H1 (cell line): ENCODE measurements at regions not wholly inside any gene's neighbourhood (a gene's known extent, or its start where the extent isn't known, plus 50 kb on each side); places are given as distances from the start of the nearest gene placed in this dataset.

Experiments used
- CTCF ChIA-PET: fragments of 300-600 bp; sonication (Branson Sonifier 250); formaldehyde crosslinking; loops from one replicate; lab custom pipeline; 2021; ENCODE audit not compliant: partially characterized antibody; lab: Charles Lee
- POLR2A ChIA-PET: fragments of 300-600 bp; sonication (Branson Sonifier 250); formaldehyde crosslinking; loops from one replicate; lab custom pipeline; 2021; ENCODE audit warnings: inconsistent platforms; ENCODE audit not compliant: partially characterized antibody; lab: Charles Lee
- DNase-seq, 2 experiments: peaks; one replicate each; pipeline versions ENCODE4 v3.0.0 to v3.0.0-alpha.2; 2010 to 2022; ENCODE audit warnings: low spot score in 2 of 2, low read depth in 1 of 2, mixed read lengths in 1 of 2
- FAIRE-seq: peaks from 2 replicates; lab custom pipeline; 2011; peaks lifted over from hg19 to GRCh38; lab: Jason Lieb, UNC
- H2AFZ ChIP-seq: 2 replicates; pipeline ENCODE4 v1.8.1; 2012; ENCODE audit warnings: low read length, inconsistent platforms
- H2AK5ac ChIP-seq: 2 replicates; pipeline ENCODE4 v1.6.1; 2013; ENCODE audit warnings: low read depth, low read length
- H2BK120ac ChIP-seq: replicated peaks from 2 replicates; pipeline ENCODE3; 2013; ENCODE audit warnings: low read depth, low read length, inconsistent platforms
- H2BK12ac ChIP-seq: 2 replicates; pipeline ENCODE4 v1.6.1; 2013; ENCODE audit warnings: low read depth, low read length
- H2BK15ac ChIP-seq: 2 replicates; pipeline ENCODE4 v1.6.1; 2013; ENCODE audit warnings: low read length
- H2BK20ac ChIP-seq: 2 replicates; pipeline ENCODE4 v1.6.1; 2013; ENCODE audit warnings: low read length
- H2BK5ac ChIP-seq: 2 replicates; pipeline ENCODE4 v1.6.1; 2013; ENCODE audit warnings: low read depth, low read length
- H3K14ac ChIP-seq: 2 replicates; pipeline ENCODE4 v1.6.1; 2013; ENCODE audit warnings: inconsistent platforms; ENCODE audit not compliant: insufficient read length
- H3K18ac ChIP-seq: 2 replicates; pipeline ENCODE4 v1.6.1; 2013; ENCODE audit warnings: low read length; ENCODE audit errors: extremely low read depth
- H3K23ac ChIP-seq: 2 replicates; pipeline ENCODE4 v1.6.1; 2013; ENCODE audit warnings: inconsistent platforms; ENCODE audit not compliant: insufficient read length
- H3K23me2 ChIP-seq: 2 replicates; pipeline ENCODE4 v1.6.1; 2013; ENCODE audit warnings: low read depth, low read length
- H3K27ac ChIP-seq: 2 replicates; pipeline ENCODE4 v1.6.1; 2011; ENCODE audit warnings: low read depth, low read length, inconsistent platforms
- H3K27me3 ChIP-seq, 4 experiments: replicated peaks in 1 of 4; 1 replicate in 1 of 4; 2 replicates in 3 of 4; pipeline versions ENCODE4 v1.6.1 to v1.8.1; 2011 to 2013; ENCODE audit warnings: low read length in 3 of 4, mild to moderate bottlenecking in 3 of 4, inconsistent platforms in 2 of 4, mixed read lengths in 2 of 4, moderate library complexity in 1 of 4; ENCODE audit not compliant: control insufficient read depth in 3 of 4, insufficient read depth in 3 of 4; ENCODE audit errors: extremely low read depth in 1 of 4
- H3K36me3 ChIP-seq, 4 experiments: 2 replicates each; pipeline versions ENCODE4 v1.6.1 to v1.8.1; 2011 to 2013; ENCODE audit warnings: mild to moderate bottlenecking in 4 of 4, low read length in 3 of 4, moderate library complexity in 2 of 4, control low read depth in 1 of 4, inconsistent platforms in 1 of 4; ENCODE audit not compliant: insufficient read depth in 4 of 4, control insufficient read depth in 2 of 4
- H3K4ac ChIP-seq: replicated peaks from 2 replicates; pipeline ENCODE3; 2013; ENCODE audit warnings: low read length, low read depth, mixed read lengths, inconsistent platforms; ENCODE audit not compliant: insufficient read length
- H3K4me1 ChIP-seq, 4 experiments: replicated peaks in 1 of 4; 1 replicate in 1 of 4; 2 replicates in 3 of 4; pipeline versions ENCODE4 v1.6.1 to v1.8.1; 2011 to 2013; ENCODE audit warnings: low read length in 3 of 4, inconsistent platforms in 2 of 4, mixed read lengths in 1 of 4; ENCODE audit not compliant: insufficient read depth in 4 of 4, control insufficient read depth in 3 of 4
- H3K4me2 ChIP-seq, 2 experiments: 2 replicates each; pipeline versions ENCODE4 v1.6.1 to v1.8.1; 2011 to 2013; ENCODE audit warnings: low read depth in 2 of 2, low read length in 2 of 2, control low read depth in 1 of 2, inconsistent platforms in 1 of 2, mild to moderate bottlenecking in 1 of 2; ENCODE audit not compliant: insufficient read depth in 1 of 2
- H3K4me3 ChIP-seq, 4 experiments: fragments of 200-600, 300-600 bp in 1 of 4; sonication (generic), shearing (Covaris generic), sonication (Bioruptor Twin) in 1 of 4; 2 replicates each; pipeline versions ENCODE4 v1.5.1 to v1.8.1; 2011 to 2016; ENCODE audit warnings: low read length in 4 of 4, low read depth in 3 of 4, control low read depth in 2 of 4, inconsistent platforms in 2 of 4, mild to moderate bottlenecking in 2 of 4, mixed read lengths in 1 of 4, moderate library complexity in 1 of 4; ENCODE audit not compliant: insufficient read depth in 2 of 4; ENCODE audit errors: extremely low read depth in 1 of 4
- H3K56ac ChIP-seq: replicated peaks from 2 replicates; pipeline ENCODE3; 2013; ENCODE audit warnings: low read depth, mild to moderate bottlenecking, mixed read lengths, low read length, inconsistent platforms; ENCODE audit not compliant: insufficient read length
- H3K79me1 ChIP-seq: 2 replicates; pipeline ENCODE4 v1.6.1; 2013; ENCODE audit warnings: low read depth, low read length, control low read depth
- H3K79me2 ChIP-seq, 2 experiments: 2 replicates each; pipeline versions ENCODE4 v1.6.1 to v1.8.1; 2012 to 2013; ENCODE audit warnings: low read length in 2 of 2, mild to moderate bottlenecking in 2 of 2, inconsistent platforms in 1 of 2; ENCODE audit not compliant: insufficient read depth in 2 of 2, control insufficient read depth in 1 of 2
- H3K9ac ChIP-seq, 4 experiments: replicated peaks in 1 of 4; 1 replicate in 1 of 4; 2 replicates in 3 of 4; pipeline versions ENCODE4 v1.6.1 to v1.8.1; 2011 to 2013; ENCODE audit warnings: low read depth in 3 of 4, low read length in 3 of 4, control low read depth in 2 of 4, mild to moderate bottlenecking in 2 of 4, moderate library complexity in 2 of 4, inconsistent platforms in 1 of 4; ENCODE audit errors: extremely low read depth in 1 of 4
- H3K9me3 ChIP-seq, 2 experiments: 2 replicates each; pipeline versions ENCODE4 v1.6.1 to v1.8.1; 2012 to 2013; ENCODE audit warnings: mild to moderate bottlenecking in 2 of 2, moderate library complexity in 2 of 2, control low read depth in 1 of 2, inconsistent platforms in 1 of 2, low read depth in 1 of 2, low read length in 1 of 2, mixed read lengths in 1 of 2; ENCODE audit not compliant: insufficient read depth in 2 of 2
- H4K20me1 ChIP-seq, 2 experiments: replicated peaks in 1 of 2; 2 replicates each; pipeline versions ENCODE3 to v1.8.1; 2011 to 2013; ENCODE audit warnings: inconsistent platforms in 2 of 2, low read length in 2 of 2, mild to moderate bottlenecking in 1 of 2; ENCODE audit not compliant: insufficient read depth in 2 of 2, control insufficient read depth in 1 of 2
- H4K5ac ChIP-seq: 2 replicates; pipeline ENCODE4 v1.6.1; 2013; ENCODE audit warnings: low read length, low read depth, mixed read lengths, inconsistent platforms; ENCODE audit not compliant: insufficient read length
- H4K8ac ChIP-seq: 2 replicates; pipeline ENCODE4 v1.8.0; 2013; ENCODE audit warnings: mild to moderate bottlenecking, moderate library complexity, low read length, inconsistent platforms; ENCODE audit not compliant: insufficient read depth; ENCODE audit errors: extremely low read depth
- H4K91ac ChIP-seq: replicated peaks from 2 replicates; pipeline ENCODE3; 2013; ENCODE audit warnings: low read length, mixed read lengths, inconsistent platforms; ENCODE audit not compliant: insufficient read length
- ASH2L ChIP-seq: fragments of 200-600, 300-600 bp; sonication (generic); IDR thresholded peaks from one replicate; pipeline ENCODE4 v1.7.1; 2017; ENCODE audit warnings: low read length
- BACH1 ChIP-seq: IDR thresholded peaks from 2 replicates; pipeline ENCODE4 v1.6.1; 2012; ENCODE audit warnings: low read length, improper control_type of control experiment
- CBX5 ChIP-seq: fragments of 300-800, 300-1000 bp; sonication (generic); IDR thresholded peaks from 2 replicates; pipeline ENCODE4 v1.7.1; 2016; ENCODE audit warnings: antibody characterized with exemption, low read length, low read depth
- CEBPB ChIP-seq: IDR thresholded peaks from 2 replicates; pipeline ENCODE4 v1.6.1; 2012; ENCODE audit warnings: low read depth, low read length
- EGR1 ChIP-seq: IDR thresholded peaks from 2 replicates; pipeline ENCODE4 v1.6.1; 2011; ENCODE audit warnings: low read depth, low read length, borderline replicate concordance
- EZH2 ChIP-seq: fragments of 200-600 bp; sonication (generic); IDR thresholded peaks from 2 replicates; pipeline ENCODE4 v1.7.1; 2012; ENCODE audit warnings: low read depth, mild to moderate bottlenecking, moderate library complexity, low read length, inconsistent platforms; ENCODE audit not compliant: severe bottlenecking
- KDM5A ChIP-seq: fragments of 200-600 bp; IDR thresholded peaks from 2 replicates; pipeline ENCODE4 v1.7.1; 2012; ENCODE audit warnings: mild to moderate bottlenecking, low read length, inconsistent platforms, mixed read lengths
- NRF1 ChIP-seq: IDR thresholded peaks from 2 replicates; pipeline ENCODE4 v1.6.1; 2011; ENCODE audit warnings: mild to moderate bottlenecking, low read depth, low read length, improper control_type of control experiment
- POU5F1 ChIP-seq: IDR thresholded peaks from 2 replicates; pipeline ENCODE4 v1.6.1; 2011; ENCODE audit warnings: low read depth, mild to moderate bottlenecking, low read length, moderate library complexity
- RBBP5 ChIP-seq: IDR thresholded peaks from 2 replicates; pipeline ENCODE4 v1.7.1; 2012; ENCODE audit warnings: low read depth, mild to moderate bottlenecking, inconsistent platforms, low read length, moderate library complexity, borderline replicate concordance
- RNF2 ChIP-seq: fragments of 200-900, 300-1000 bp; sonication (generic); IDR thresholded peaks from 2 replicates; pipeline ENCODE4 v1.7.1; 2016; ENCODE audit warnings: borderline replicate concordance, low read depth, mild to moderate bottlenecking, antibody characterized with exemption, low read length; ENCODE audit not compliant: poor library complexity, severe bottlenecking; ENCODE audit errors: missing control alignments
- RXRA ChIP-seq: IDR thresholded peaks from 2 replicates; pipeline ENCODE4 v1.6.1; 2011; ENCODE audit warnings: low read depth, mild to moderate bottlenecking, low read length, moderate library complexity; ENCODE audit not compliant: insufficient read depth
- SIRT6 ChIP-seq: IDR thresholded peaks from one replicate; pipeline ENCODE4 v1.7.1; 2012; ENCODE audit warnings: low read length, inconsistent platforms
- SP1 ChIP-seq: IDR thresholded peaks from 2 replicates; pipeline ENCODE4 v1.6.1; 2011; ENCODE audit warnings: low read depth, low read length
- TAF7 ChIP-seq: optimal IDR thresholded peaks from 2 replicates; pipeline ENCODE3; 2011; ENCODE audit warnings: low read depth, mild to moderate bottlenecking, inconsistent platforms, low read length, moderate library complexity, borderline replicate concordance
- WGBS, 2 experiments: shearing (Covaris generic) in 1 of 2; methylation state at CpG; one replicate each; pipeline versions ENCODE4 v1.1.6 to v1.1.7; 2013 to 2015; ENCODE audit warnings: low lambda C conversion rate in 2 of 2, mixed read lengths in 2 of 2, inconsistent platforms in 1 of 2, low coverage in 1 of 2, missing lambda C conversion rate in 1 of 2; ENCODE audit not compliant: insufficient replicate concordance in 2 of 2, insufficient coverage in 1 of 2, insufficient read length in 1 of 2; ENCODE audit errors: extremely low coverage in 1 of 2, missing lambda C conversion rate in 1 of 2; 5-methylcytosine and 5-hydroxymethylcytosine counted together

DNA sequence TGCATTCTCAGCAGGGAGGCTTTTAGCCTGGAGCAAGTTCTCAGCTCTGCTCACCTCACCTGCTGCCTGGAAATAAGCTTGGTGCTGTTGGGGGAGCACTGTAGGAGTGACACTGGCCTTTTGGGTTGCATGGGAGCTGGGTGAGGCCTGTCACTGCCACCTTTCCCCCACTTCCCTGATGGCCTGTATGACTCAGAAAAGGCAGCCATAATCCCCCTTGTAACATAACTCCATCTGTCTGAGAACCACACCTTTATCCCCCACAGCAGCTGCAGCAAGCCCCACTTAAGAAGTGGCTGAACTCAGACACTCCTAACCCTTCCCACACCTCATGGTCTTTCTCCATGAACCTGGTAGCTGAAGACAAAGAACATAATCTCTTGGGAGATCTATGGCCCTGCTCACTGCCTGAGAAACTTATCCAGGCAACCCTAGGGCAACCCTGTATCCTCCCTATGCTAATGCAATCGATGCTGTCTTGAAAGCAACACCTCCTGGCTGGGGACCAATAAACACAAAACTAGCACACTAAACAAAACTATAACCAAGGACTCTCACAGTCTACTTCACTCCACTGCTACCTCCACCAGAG lies 258.9 kb upstream of the OSR1 start:
- FAIRE-seq (no peak), DNase-seq (no peak)
- no peak overlapping the region for H2BK5ac ChIP-seq
- no peaks in the 10 kb centered on the region for H3K79me2 ChIP-seq
- H3K9me3 ChIP-seq: peaks cover 6 to 9% of the 10 kb centered on the region in 2 experiments; a peak in 2 of 4 replicates
- H3K23ac ChIP-seq: no peak overlapping the region
- H2BK120ac ChIP-seq: no peak overlapping the region
- ChIA-PET CTCF (interaction anchor here (0.8 kb wide), 1 partner anchor 40 kb away, joined by 3 read pairs; no protein-coding TSS in a partner anchor), POLR2A (no interaction called here)
- H2BK20ac ChIP-seq: no peak overlapping the region
- no peaks in the 10 kb centered on the region for H3K27me3 ChIP-seq
- no peak overlapping the region for H3K18ac ChIP-seq
- no peak overlapping the region for H4K91ac ChIP-seq
- H4K8ac ChIP-seq: no peak overlapping the region
- H2AK5ac ChIP-seq: no peak overlapping the region
- no peak overlapping the region for H3K56ac ChIP-seq
- WGBS, 2 experiments: 89% methylated on average over 1 of the region's 1 CpG; no CpG with 5 or more reads in 1 of the 2 experiments
- H2AFZ ChIP-seq: no peak overlapping the region
- no peaks in the 10 kb centered on the region for H3K79me1 ChIP-seq
- no peaks in the 10 kb centered on the region for H4K20me1 ChIP-seq
- no peak overlapping the region for H4K5ac ChIP-seq
- no peak overlapping the region for H2BK12ac ChIP-seq
- H2BK15ac ChIP-seq: no peak overlapping the region
- no peak overlapping the region for H3K4me2 ChIP-seq
- no peaks in the 10 kb centered on the region; a peak in 1 of 8 replicates for H3K36me3 ChIP-seq
- no peak overlapping the region for H3K27ac ChIP-seq
- no peaks in the 10 kb centered on the region for H3K23me2 ChIP-seq
- H3K14ac ChIP-seq: no peak overlapping the region
- H3K4me1 ChIP-seq: no peaks in the 10 kb centered on the region
- no peak overlapping the region for H3K4me3 ChIP-seq
- no peak overlapping the region for H3K4ac ChIP-seq
- H3K9ac ChIP-seq: no peak overlapping the region
- TF ChIP-seq RNF2 (no peak), SP1 (no peak), NRF1 (no peak), RBBP5 (no peak), BACH1 (no peak), EGR1 (no peak), CBX5 (no peak), SIRT6 (no peak), RXRA (no peak), POU5F1 (no peak), KDM5A (no peak), ASH2L (no peak), TAF7 (no peak), EZH2 (no peak), CEBPB (no peak)
